GM23248 (cell line): ENCODE measurements at regions not wholly inside any gene's neighbourhood (a gene's known extent, or its start where the extent isn't known, plus 50 kb on each side); places are given as distances from the start of the nearest gene placed in this dataset.
"Not testable (repeated sequence)": the region's sequence is repeated elsewhere in the genome, so short reads cannot be mapped to it uniquely, and the experiment has no call there.

ENCODE experiments used
- DNase-seq: peaks from one replicate; pipeline ENCODE4 v3.0.0-alpha.2; 2015
- H2AFZ ChIP-seq: fragments of 200-600 bp; sonication (generic); 2 replicates; pipeline ENCODE4 v1.6.1; 2016; ENCODE audit warnings: antibody characterized with exemption
- H3F3A ChIP-seq: fragments of 200-600 bp; sonication (generic); 2 replicates; pipeline ENCODE4 v1.6.1; 2016; ENCODE audit warnings: mild to moderate bottlenecking, antibody characterized with exemption, mixed run types; ENCODE audit not compliant: insufficient read depth
- H3K27ac ChIP-seq: fragments of 200-600 bp; sonication (generic); 2 replicates; pipeline ENCODE4 v1.5.1; 2016; ENCODE audit warnings: mild to moderate bottlenecking
- H3K27me3 ChIP-seq: fragments of 200-600 bp; sonication (generic); replicated peaks from 2 replicates; pipeline ENCODE4 v1.6.1; 2016; ENCODE audit warnings: mild to moderate bottlenecking; ENCODE audit not compliant: insufficient read depth
- H3K36me3 ChIP-seq: fragments of 200-600 bp; sonication (generic); 2 replicates; pipeline ENCODE4 v1.6.1; 2016; ENCODE audit warnings: low read depth, mild to moderate bottlenecking
- H3K4me1 ChIP-seq: fragments of 200-600 bp; sonication (generic); 2 replicates; pipeline ENCODE4 v1.6.1; 2016; ENCODE audit warnings: mild to moderate bottlenecking; ENCODE audit not compliant: insufficient read depth
- H3K4me2 ChIP-seq: fragments of 200-600 bp; sonication (generic); one replicate; pipeline ENCODE4 v1.6.1; 2016; ENCODE audit warnings: mild to moderate bottlenecking; ENCODE audit not compliant: unreplicated experiment
- H3K4me3 ChIP-seq: fragments of 200-600 bp; sonication (generic); 2 replicates; pipeline ENCODE4 v1.5.1; 2016; ENCODE audit warnings: mild to moderate bottlenecking
- H3K79me2 ChIP-seq: fragments of 200-600 bp; sonication (generic); 2 replicates; pipeline ENCODE4 v1.6.1; 2016; ENCODE audit warnings: mild to moderate bottlenecking; ENCODE audit not compliant: insufficient read depth
- H3K9ac ChIP-seq: fragments of 200-600 bp; sonication (generic); 2 replicates; pipeline ENCODE4 v1.6.1; 2016; ENCODE audit warnings: mild to moderate bottlenecking
- H3K9me2 ChIP-seq: fragments of 200-600 bp; sonication (generic); 2 replicates; pipeline ENCODE4 v1.6.1; 2016; ENCODE audit warnings: mixed run types, mild to moderate bottlenecking, moderate library complexity; ENCODE audit not compliant: insufficient read depth
- H3K9me3 ChIP-seq: fragments of 200-600 bp; sonication (generic); one replicate; pipeline ENCODE4 v1.6.1; 2017; ENCODE audit warnings: low read depth
- H4K20me1 ChIP-seq: fragments of 200-600 bp; sonication (generic); 2 replicates; pipeline ENCODE4 v1.6.0; 2016; ENCODE audit not compliant: insufficient read depth
- WGBS, 2 experiments: methylation state at CpG; one replicate each; pipeline ENCODE4 v1.1.6; 2015 to 2017; ENCODE audit warnings: low lambda C conversion rate in 2 of 2, low coverage in 1 of 2; ENCODE audit errors: missing lambda C conversion rate in 2 of 2; 5-methylcytosine and 5-hydroxymethylcytosine counted together
- in situ Hi-C: fragments of 300-500 bp; cut with MboI; formaldehyde crosslinking; loops from 2 replicates; pipeline ENCODE4 v1.15.0; 2020

DNA sequence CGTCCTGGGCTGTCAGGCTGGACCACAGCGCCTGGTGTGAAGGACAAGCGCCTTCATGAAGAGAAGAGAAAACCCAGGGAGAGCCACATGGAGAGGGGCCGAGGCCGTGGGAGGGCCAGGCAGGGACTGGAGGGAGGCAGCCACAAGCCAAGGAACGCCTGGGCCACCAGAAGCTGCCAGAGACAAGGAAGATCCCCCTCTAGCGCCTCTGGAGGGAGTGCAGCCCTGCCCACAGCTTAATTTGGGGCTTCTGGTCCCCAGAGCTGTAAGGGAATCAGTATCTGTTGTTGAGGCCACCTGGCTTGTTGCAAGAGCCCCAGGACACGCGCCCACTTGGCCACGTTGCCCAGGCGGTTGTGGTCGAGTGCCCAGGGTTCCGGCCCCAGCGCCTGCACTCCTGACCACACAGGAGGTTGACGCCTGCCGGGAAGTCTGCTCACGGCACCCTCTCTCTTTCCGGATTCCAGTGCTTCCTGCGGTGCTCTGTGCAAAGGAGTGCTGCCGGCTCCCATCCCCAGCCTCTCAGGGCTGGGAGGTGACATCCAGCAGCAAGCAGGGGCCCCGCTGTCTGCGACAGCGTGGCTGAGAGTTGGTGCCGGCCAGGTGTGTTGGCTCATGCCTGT, 4431.0 kb upstream of the TPTE start:
- DNase-seq, H4K20me1 ChIP-seq, H3F3A ChIP-seq, H3K4me2 ChIP-seq, H3K27me3 ChIP-seq, H3K36me3 ChIP-seq, in situ Hi-C loops, H3K9ac ChIP-seq, H3K4me3 ChIP-seq, H2AFZ ChIP-seq, H3K79me2 ChIP-seq, H3K4me1 ChIP-seq, H3K27ac ChIP-seq, H3K9me3 ChIP-seq, H3K9me2 ChIP-seq: not testable (repeated sequence)
- no CpG with 5 or more reads among the region's 24 CpGs for WGBS, 2 experiments

GRCh38 chr21:6091335-6092027, 4429.9 kb upstream of the TPTE start:
- H2AFZ ChIP-seq, H4K20me1 ChIP-seq, DNase-seq, H3K4me2 ChIP-seq, H3K36me3 ChIP-seq, H3K4me3 ChIP-seq, H3K4me1 ChIP-seq, H3K9me2 ChIP-seq, H3K9ac ChIP-seq, H3K79me2 ChIP-seq, in situ Hi-C loops, H3K27ac ChIP-seq, H3K9me3 ChIP-seq, H3K27me3 ChIP-seq, H3F3A ChIP-seq: not testable (repeated sequence)
- no CpG with 5 or more reads among the region's 36 CpGs for WGBS, 2 experiments

DNA sequence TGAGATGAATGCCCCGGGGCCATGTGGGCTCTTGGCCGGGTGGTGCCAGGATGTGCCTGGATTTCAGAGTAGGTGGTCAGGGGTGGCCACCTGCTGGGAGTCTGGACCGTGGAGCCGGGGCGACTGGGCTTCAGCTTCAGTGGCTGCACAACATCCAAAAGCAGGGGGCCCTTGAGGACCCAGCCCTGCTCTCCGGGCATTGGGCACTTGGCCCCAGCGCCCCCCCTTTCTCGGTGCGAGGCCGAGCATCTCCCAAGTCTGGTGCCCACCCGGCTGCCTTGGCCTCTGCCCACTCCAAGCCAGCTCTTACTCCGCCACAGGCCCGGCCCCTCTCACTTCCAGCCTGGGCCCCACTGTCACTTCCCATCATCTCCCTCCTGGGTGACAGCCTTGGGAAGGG, 4429.0 kb upstream of the TPTE start:
- H2AFZ ChIP-seq, H3K4me2 ChIP-seq, H3K79me2 ChIP-seq, H3K27me3 ChIP-seq, H4K20me1 ChIP-seq, DNase-seq, H3K9me2 ChIP-seq, H3K9ac ChIP-seq, H3K4me3 ChIP-seq, H3K27ac ChIP-seq, H3F3A ChIP-seq, H3K9me3 ChIP-seq, in situ Hi-C loops, H3K36me3 ChIP-seq, H3K4me1 ChIP-seq: not testable (repeated sequence)
- no CpG with 5 or more reads among the region's 13 CpGs for WGBS, 2 experiments

DNA sequence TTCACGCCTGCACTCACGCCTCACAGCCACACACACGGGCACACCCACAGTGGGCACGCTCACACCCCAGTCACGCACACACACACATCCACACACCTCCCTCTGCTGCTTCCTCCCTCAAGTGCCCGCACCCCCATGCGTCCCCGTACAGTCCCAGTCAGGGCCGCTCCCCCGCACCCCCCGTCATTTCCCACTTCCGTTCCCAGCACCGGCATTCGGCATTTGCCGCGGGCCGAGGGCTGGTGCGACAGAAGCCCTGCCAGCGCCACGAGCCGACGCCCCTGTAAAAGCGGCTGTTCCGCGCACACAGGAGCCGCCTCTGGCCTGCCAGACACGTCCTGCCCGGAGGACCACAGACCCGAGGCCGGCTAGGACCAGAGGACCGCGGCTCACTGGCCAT, 4428.0 kb upstream of the TPTE start:
- H3K4me1 ChIP-seq, H3F3A ChIP-seq, H4K20me1 ChIP-seq, H3K27me3 ChIP-seq, in situ Hi-C loops, H3K36me3 ChIP-seq, H3K4me3 ChIP-seq, DNase-seq, H3K9ac ChIP-seq, H3K9me2 ChIP-seq, H2AFZ ChIP-seq, H3K79me2 ChIP-seq, H3K4me2 ChIP-seq, H3K27ac ChIP-seq, H3K9me3 ChIP-seq: not testable (repeated sequence)
- 3% methylated on average over 7 of the region's 32 CpGs; no CpG with 5 or more reads in 1 of the 2 experiments for WGBS, 2 experiments

GRCh38 chr21:6093870-6094269, 4427.5 kb upstream of the TPTE start:
- H4K20me1 ChIP-seq, H3F3A ChIP-seq, H3K4me2 ChIP-seq, H2AFZ ChIP-seq, in situ Hi-C loops, H3K27me3 ChIP-seq, H3K4me1 ChIP-seq, H3K36me3 ChIP-seq, H3K79me2 ChIP-seq, H3K4me3 ChIP-seq, H3K9me3 ChIP-seq, DNase-seq, H3K27ac ChIP-seq, H3K9ac ChIP-seq, H3K9me2 ChIP-seq: not testable (repeated sequence)
- WGBS, 2 experiments = no CpG with 5 or more reads among the region's 23 CpGs

- not testable (repeated sequence) for H3K4me2 ChIP-seq
- WGBS, 2 experiments = 45 to 86% methylated on average over 1 to 2 of the region's 13 CpGs
These were observed 4426.1 kb upstream of the TPTE start for GRCh38 chr21:6095304-6095703.

DNA sequence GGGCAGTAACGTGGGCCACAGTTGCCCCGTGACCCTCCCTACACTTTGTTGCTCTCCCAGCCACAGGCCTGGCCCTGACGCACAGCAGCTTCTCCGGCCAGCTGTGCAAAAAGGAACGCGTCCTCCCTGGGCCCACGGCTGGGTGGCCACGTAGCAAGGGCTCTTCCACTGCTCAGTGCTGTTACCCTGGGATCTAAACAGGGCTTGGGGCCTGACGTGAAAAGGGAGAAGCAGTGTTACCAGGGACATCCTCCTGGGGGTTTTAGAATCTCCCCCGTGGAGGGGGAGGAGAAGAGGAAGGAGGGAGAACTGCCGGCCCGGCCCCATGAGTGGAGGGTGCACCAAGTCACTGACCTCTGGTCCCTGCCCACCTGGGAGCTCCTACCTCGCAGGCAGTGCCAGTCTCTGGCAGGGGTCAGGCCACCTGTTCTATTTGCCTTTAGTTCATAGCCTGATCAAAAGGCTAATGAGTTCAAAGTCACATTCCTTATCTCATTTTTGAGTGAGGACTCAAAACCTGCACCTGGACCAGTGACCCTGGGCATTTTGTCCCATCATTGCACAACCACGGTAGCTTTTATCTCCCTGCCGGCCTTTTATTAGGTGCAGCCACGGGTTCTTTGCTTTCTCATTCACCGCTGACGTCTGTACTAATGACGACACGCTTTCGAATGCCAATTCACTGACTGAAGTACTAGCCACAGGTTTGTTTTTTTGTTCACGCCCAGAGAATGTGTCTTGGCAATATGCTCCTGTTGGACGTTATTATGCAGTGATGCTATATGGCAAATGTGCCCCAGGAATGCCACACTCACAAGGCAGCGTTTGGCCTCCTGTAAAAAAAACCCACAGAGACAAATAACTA, 4424.6 kb upstream of the TPTE start:
- H3K9me2 ChIP-seq, in situ Hi-C loops, H3K79me2 ChIP-seq, H3K4me3 ChIP-seq, H3K27me3 ChIP-seq, H4K20me1 ChIP-seq, H3K4me1 ChIP-seq, H3K9ac ChIP-seq, H3K27ac ChIP-seq, H3K36me3 ChIP-seq, H3K9me3 ChIP-seq, H3K4me2 ChIP-seq, DNase-seq, H3F3A ChIP-seq, H2AFZ ChIP-seq: not testable (repeated sequence)
- WGBS, 2 experiments = no CpG with 5 or more reads among the region's 24 CpGs

More at GRCh38 chr21:6095304-6095703, 4426.1 kb upstream of the TPTE start:
- H3K79me2 ChIP-seq, H3K36me3 ChIP-seq, in situ Hi-C loops, H3K27me3 ChIP-seq, H2AFZ ChIP-seq, H3F3A ChIP-seq, H3K9ac ChIP-seq, H3K9me2 ChIP-seq, DNase-seq, H3K4me1 ChIP-seq, H4K20me1 ChIP-seq, H3K4me3 ChIP-seq, H3K9me3 ChIP-seq, H3K27ac ChIP-seq: not testable (repeated sequence)
